SHP77 treated with DMSO at 0.1 percent for 48 hours (cell line): ENCODE measurements at regions not wholly inside any gene's neighbourhood (a gene's known extent, or its start where the extent isn't known, plus 50 kb on each side); places are given as distances from the start of the nearest gene placed in this dataset.
"Not testable (repeated sequence)": the region's sequence is repeated elsewhere in the genome, so short reads cannot be mapped to it uniquely, and the experiment has no call there.

ENCODE experiments used
- DNase-seq: peaks from one replicate; lab custom pipeline; 2025; lab: John Stamatoyannopoulos, UW

- no peak for DNase-seq
Observed at GRCh38 chr7:133132906-133133305, 51.0 kb upstream of the CHCHD3 start.

- DNase-seq = no peak
Observed at GRCh38 chr7:133134810-133135209, 52.9 kb upstream of the CHCHD3 start.

- no peak for DNase-seq
Observed at GRCh38 chr7:133135451-133135850, 53.6 kb upstream of the CHCHD3 start.

GRCh38 chr7:133139350-133139749 lies 57.5 kb upstream of the CHCHD3 start:
- DNase-seq = no peak

GRCh38 chr7:133139801-133140200 lies 57.9 kb upstream of the CHCHD3 start:
- no peak for DNase-seq

- DNase-seq = no peak
Observed at GRCh38 chr7:133140994-133141595, 59.2 kb upstream of the CHCHD3 start.

GRCh38 chr7:133150760-133151159 lies 68.9 kb upstream of the CHCHD3 start:
- DNase-seq = no peak

GRCh38 chr7:133152875-133153274 lies 71.0 kb upstream of the CHCHD3 start:
- DNase-seq = no peak

GRCh38 chr7:133155146-133155545 lies 73.3 kb upstream of the CHCHD3 start:
- no peak for DNase-seq

- no peak for DNase-seq
Observed at GRCh38 chr7:133155642-133156041, 73.8 kb upstream of the CHCHD3 start.

- no peak for DNase-seq
Observed at GRCh38 chr7:133157045-133157444, 75.2 kb upstream of the CHCHD3 start.

GRCh38 chr7:133164498-133164897 lies 82.6 kb upstream of the CHCHD3 start:
- no peak for DNase-seq

- no peak for DNase-seq
Observed at GRCh38 chr7:133165001-133165400, 83.1 kb upstream of the CHCHD3 start.

- no peak for DNase-seq
Observed at GRCh38 chr7:133165529-133165928, 83.6 kb upstream of the CHCHD3 start.

- no peak for DNase-seq
Observed at GRCh38 chr7:133167300-133167699, 85.4 kb upstream of the CHCHD3 start.

- not testable (repeated sequence) for DNase-seq
Observed at GRCh38 chr7:133169167-133169822, 83.6 kb upstream of the EXOC4 start.

- not testable (repeated sequence) for DNase-seq
Observed at GRCh38 chr7:133177476-133177875, 75.4 kb upstream of the EXOC4 start.

- no peak for DNase-seq
Observed at GRCh38 chr7:133180717-133181116, 72.2 kb upstream of the EXOC4 start.

- peak; percentile 26 for DNase-seq
Observed at GRCh38 chr7:133183042-133183794, 69.7 kb upstream of the EXOC4 start.

- DNase-seq = no peak
Observed at GRCh38 chr7:133183969-133184368, 68.9 kb upstream of the EXOC4 start.

- no peak for DNase-seq
Observed at GRCh38 chr7:133185512-133185911, 67.4 kb upstream of the EXOC4 start.

- DNase-seq = no peak
Observed at GRCh38 chr7:133186060-133186459, 66.8 kb upstream of the EXOC4 start.

- no peak for DNase-seq
Observed at GRCh38 chr7:133190172-133190528, 62.7 kb upstream of the EXOC4 start.
